Body of pancreas (tissue), 4 donors: ENCODE measurements at regions not wholly inside any gene's neighbourhood (a gene's known extent, or its start where the extent isn't known, plus 50 kb on each side); places are given as distances from the start of the nearest gene placed in this dataset.
"Not testable (repeated sequence)": the region's sequence is repeated elsewhere in the genome, so short reads cannot be mapped to it uniquely, and the experiment has no call there.

ENCODE experiments used
- ATAC-seq: fragments of 150-250 bp; one replicate; pipeline ENCODE4 v1.9.1; 2016
- DNase-seq, 4 donors: peaks; one replicate each; pipeline ENCODE4 v3.0.0-alpha.2; 2019
- H3K27ac ChIP-seq, 4 donors: fragments of 200-600 bp; sonication (generic); 1 replicate in 3 of 4; 2 replicates in 1 of 4; pipeline versions ENCODE4 v1.5.1 to v1.6.1; 2016 to 2019; ENCODE audit warnings: mild to moderate bottlenecking in 1 of 4, mixed read lengths in 1 of 4, moderate library complexity in 1 of 4
- H3K27me3 ChIP-seq, 2 donors: fragments of 200-600 bp; sonication (generic); one replicate each; pipeline ENCODE4 v1.6.0; 2016; ENCODE audit warnings: mild to moderate bottlenecking in 1 of 2
- H3K36me3 ChIP-seq, 2 donors: fragments of 200-600 bp; sonication (generic); replicated peaks in 1 of 2; 2 replicates each; pipeline ENCODE4 v1.5.1; 2016; ENCODE audit warnings: low read depth in 2 of 2; ENCODE audit not compliant: insufficient read depth in 1 of 2
- H3K4me1 ChIP-seq: fragments of 200-600 bp; sonication (generic); one replicate; pipeline ENCODE4 v1.6.0; 2016
- H3K4me3 ChIP-seq, 2 donors: fragments of 200-600 bp; sonication (generic); 1 replicate in 1 of 2; 2 replicates in 1 of 2; pipeline ENCODE4 v1.5.1; 2016 to 2019
- H3K9me3 ChIP-seq, 3 donors: fragments of 200-600 bp; sonication (generic); 1 replicate in 2 of 3; 2 replicates in 1 of 3; pipeline ENCODE4 v1.5.1; 2016
- POLR2A ChIP-seq, 3 donors: fragments of 450-650 bp; IDR thresholded peaks; one replicate each; pipeline ENCODE4 v1.6.1; 2016; ENCODE audit warnings: antibody characterized with exemption in 3 of 3, mild to moderate bottlenecking in 2 of 3
- WGBS, 2 donors: methylation state at CpG; one replicate each; pipeline ENCODE4 v1.1.5; 2017; 5-methylcytosine and 5-hydroxymethylcytosine counted together
- intact Hi-C: fragments of 100-400 bp; cut with DNase I; formaldehyde crosslinking; loops from one replicate; pipeline ENCODE4 v1.15.1; 2023
- TF ChIP-seq, protein P1 (sequence below), 7 experiments: fragments of 450-650 bp in 4 of 7; fragments of 200-600 bp in 3 of 7; sonication (generic) in 3 of 7; IDR thresholded peaks; one replicate each; pipeline ENCODE4 v1.5.1; 2016 to 2019; ENCODE audit warnings: antibody characterized with exemption in 7 of 7

GRCh38 chr5:33209252-33209651 is 231.5 kb upstream of the TARS1 start:
- Histone ChIP-seq H3K9me3 (no peaks in the 10 kb centered on the region), H3K36me3 (no peaks in the 10 kb centered on the region), H3K4me1 (peaks cover 10% of the 10 kb centered on the region), H3K27me3 (no peaks in the 10 kb centered on the region), H3K27ac (no peak overlapping the region), H3K4me3 (no peak overlapping the region)
- no peak for DNase-seq
- intact Hi-C loops: no loop called here
- no peak for ATAC-seq
- no peak for TF ChIP-seq POLR2A (IDR thresholded peaks at IDR 0.05)
- TF ChIP-seq, protein P1, sequence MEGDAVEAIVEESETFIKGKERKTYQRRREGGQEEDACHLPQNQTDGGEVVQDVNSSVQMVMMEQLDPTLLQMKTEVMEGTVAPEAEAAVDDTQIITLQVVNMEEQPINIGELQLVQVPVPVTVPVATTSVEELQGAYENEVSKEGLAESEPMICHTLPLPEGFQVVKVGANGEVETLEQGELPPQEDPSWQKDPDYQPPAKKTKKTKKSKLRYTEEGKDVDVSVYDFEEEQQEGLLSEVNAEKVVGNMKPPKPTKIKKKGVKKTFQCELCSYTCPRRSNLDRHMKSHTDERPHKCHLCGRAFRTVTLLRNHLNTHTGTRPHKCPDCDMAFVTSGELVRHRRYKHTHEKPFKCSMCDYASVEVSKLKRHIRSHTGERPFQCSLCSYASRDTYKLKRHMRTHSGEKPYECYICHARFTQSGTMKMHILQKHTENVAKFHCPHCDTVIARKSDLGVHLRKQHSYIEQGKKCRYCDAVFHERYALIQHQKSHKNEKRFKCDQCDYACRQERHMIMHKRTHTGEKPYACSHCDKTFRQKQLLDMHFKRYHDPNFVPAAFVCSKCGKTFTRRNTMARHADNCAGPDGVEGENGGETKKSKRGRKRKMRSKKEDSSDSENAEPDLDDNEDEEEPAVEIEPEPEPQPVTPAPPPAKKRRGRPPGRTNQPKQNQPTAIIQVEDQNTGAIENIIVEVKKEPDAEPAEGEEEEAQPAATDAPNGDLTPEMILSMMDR (IDR thresholded peaks at IDR 0.05): no peak
- 66 to 74% methylated on average over 9 of the region's 9 CpGs for WGBS, 2 donors

GRCh38 chr5:33210221-33210620 is 230.5 kb upstream of the TARS1 start:
- H3K27me3 ChIP-seq, intact Hi-C loops, H3K27ac ChIP-seq, DNase-seq, H3K9me3 ChIP-seq, H3K4me3 ChIP-seq, ATAC-seq, H3K36me3 ChIP-seq: not testable (repeated sequence)
- H3K4me1 ChIP-seq: peaks cover 10% of the 10 kb centered on the region

GRCh38 chr5:33210978-33211377 is 229.8 kb upstream of the TARS1 start:
- WGBS, 2 donors: 52 to 62% methylated on average over 5 of the region's 5 CpGs
- DNase-seq: no peak
- ATAC-seq: no peak
- Histone ChIP-seq H3K9me3 (no peaks in the 10 kb centered on the region), H3K4me3 (no peak overlapping the region), H3K27ac (no peak overlapping the region), H3K4me1 (peaks cover 6% of the 10 kb centered on the region), H3K27me3 (no peaks in the 10 kb centered on the region), H3K36me3 (no peaks in the 10 kb centered on the region)
- intact Hi-C loops: no loop called here
- TF ChIP-seq, protein P1 (IDR thresholded peaks at IDR 0.05): no peak
- TF ChIP-seq POLR2A (IDR thresholded peaks at IDR 0.05): no peak

GRCh38 chr5:33212439-33212838 is 228.3 kb upstream of the TARS1 start:
- TF ChIP-seq POLR2A (IDR thresholded peaks at IDR 0.05): no peak
- intact Hi-C loops: no loop called here
- no peaks in the 10 kb centered on the region for H3K4me1 ChIP-seq
- H3K27ac ChIP-seq: no peak overlapping the region
- H3K9me3 ChIP-seq: no peaks in the 10 kb centered on the region
- no peak overlapping the region for H3K4me3 ChIP-seq
- DNase-seq: no peak
- 0 to 4% methylated on average over 1 of the region's 1 CpG for WGBS, 2 donors
- no peaks in the 10 kb centered on the region for H3K27me3 ChIP-seq
- H3K36me3 ChIP-seq: no peaks in the 10 kb centered on the region
- ATAC-seq: no peak

GRCh38 chr5:33212900-33213299 is 227.9 kb upstream of the TARS1 start:
- intact Hi-C loops: no loop called here
- ATAC-seq: no peak
- Histone ChIP-seq H3K36me3 (no peaks in the 10 kb centered on the region), H3K9me3 (no peaks in the 10 kb centered on the region), H3K4me1 (no peaks in the 10 kb centered on the region), H3K4me3 (no peak overlapping the region), H3K27ac (no peak overlapping the region), H3K27me3 (no peaks in the 10 kb centered on the region)
- no peak for DNase-seq
- 11 to 18% methylated on average over 2 of the region's 2 CpGs for WGBS, 2 donors
- TF ChIP-seq, protein P1 (IDR thresholded peaks at IDR 0.05): no peak
- TF ChIP-seq POLR2A (IDR thresholded peaks at IDR 0.05): no peak

GRCh38 chr5:33223563-33224284 is 217.0 kb upstream of the TARS1 start:
- 35 to 62% methylated on average over 3 of the region's 3 CpGs for whole genome bisulfite sequencing, 2 donors
- intact Hi-C loops: no loop called here
- TF ChIP-seq, protein P1 (IDR thresholded peaks at IDR 0.05): no peak
- no peak for TF ChIP-seq POLR2A (IDR thresholded peaks at IDR 0.05)
- no peaks in the 10 kb centered on the region for H3K36me3 ChIP-seq
- no peak for DNase-seq
- no peaks in the 10 kb centered on the region for H3K27me3 ChIP-seq
- no peak overlapping the region for H3K4me3 ChIP-seq
- H3K4me1 ChIP-seq: no peaks in the 10 kb centered on the region
- H3K27ac ChIP-seq: no peak overlapping the region
- H3K9me3 ChIP-seq: no peaks in the 10 kb centered on the region
- ATAC-seq: no peak
